NB4 (cell line): ENCODE measurements at regions not wholly inside any gene's neighbourhood (a gene's known extent, or its start where the extent isn't known, plus 50 kb on each side); places are given as distances from the start of the nearest gene placed in this dataset.

ENCODE experiments used
- MYC ChIP-seq: IDR thresholded peaks from 2 replicates; pipeline ENCODE4 v1.6.1; 2011; ENCODE audit warnings: low read depth, low read length
- POLR2A ChIP-seq: IDR thresholded peaks from 2 replicates; pipeline ENCODE4 v1.6.1; 2011; ENCODE audit warnings: mild to moderate bottlenecking; ENCODE audit not compliant: insufficient read length; ENCODE audit errors: extremely low read depth
- TF ChIP-seq, protein P1 (sequence below): IDR thresholded peaks from one replicate; pipeline ENCODE4 v1.5.1; 2012; ENCODE audit warnings: low read depth, low read length
- TF ChIP-seq, protein P2 (sequence below): IDR thresholded peaks from 2 replicates; pipeline ENCODE4 v1.6.1; 2011; ENCODE audit warnings: low read depth, low read length

DNA sequence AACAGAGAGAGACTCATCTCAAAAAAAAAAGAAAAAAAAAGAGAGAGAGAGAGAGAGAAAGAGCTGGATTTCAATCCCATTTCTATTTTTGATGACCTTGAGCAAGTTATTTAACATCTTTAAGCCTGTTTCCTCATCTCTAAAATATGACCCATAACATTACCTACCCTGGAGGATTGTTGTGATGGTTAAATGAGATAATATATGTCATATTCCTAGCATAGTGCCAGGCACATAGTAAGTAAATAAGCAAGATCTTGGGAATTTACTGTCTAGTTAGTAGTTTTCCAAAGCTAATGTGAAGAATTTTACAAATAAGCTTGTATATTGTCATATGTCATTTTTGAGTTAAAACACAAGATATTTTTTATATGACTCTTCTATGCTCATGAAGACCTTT lies 236.5 kb downstream of the PHLDA1 start:
- TF ChIP-seq, protein P1, sequence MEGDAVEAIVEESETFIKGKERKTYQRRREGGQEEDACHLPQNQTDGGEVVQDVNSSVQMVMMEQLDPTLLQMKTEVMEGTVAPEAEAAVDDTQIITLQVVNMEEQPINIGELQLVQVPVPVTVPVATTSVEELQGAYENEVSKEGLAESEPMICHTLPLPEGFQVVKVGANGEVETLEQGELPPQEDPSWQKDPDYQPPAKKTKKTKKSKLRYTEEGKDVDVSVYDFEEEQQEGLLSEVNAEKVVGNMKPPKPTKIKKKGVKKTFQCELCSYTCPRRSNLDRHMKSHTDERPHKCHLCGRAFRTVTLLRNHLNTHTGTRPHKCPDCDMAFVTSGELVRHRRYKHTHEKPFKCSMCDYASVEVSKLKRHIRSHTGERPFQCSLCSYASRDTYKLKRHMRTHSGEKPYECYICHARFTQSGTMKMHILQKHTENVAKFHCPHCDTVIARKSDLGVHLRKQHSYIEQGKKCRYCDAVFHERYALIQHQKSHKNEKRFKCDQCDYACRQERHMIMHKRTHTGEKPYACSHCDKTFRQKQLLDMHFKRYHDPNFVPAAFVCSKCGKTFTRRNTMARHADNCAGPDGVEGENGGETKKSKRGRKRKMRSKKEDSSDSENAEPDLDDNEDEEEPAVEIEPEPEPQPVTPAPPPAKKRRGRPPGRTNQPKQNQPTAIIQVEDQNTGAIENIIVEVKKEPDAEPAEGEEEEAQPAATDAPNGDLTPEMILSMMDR: no peak
- no peak for TF ChIP-seq POLR2A
- TF ChIP-seq, protein P2, sequence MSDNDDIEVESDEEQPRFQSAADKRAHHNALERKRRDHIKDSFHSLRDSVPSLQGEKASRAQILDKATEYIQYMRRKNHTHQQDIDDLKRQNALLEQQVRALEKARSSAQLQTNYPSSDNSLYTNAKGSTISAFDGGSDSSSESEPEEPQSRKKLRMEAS: no peak
- TF ChIP-seq MYC: no peak
